ENCODE measurements at regions not wholly inside any gene's neighbourhood (a gene's known extent, or its start where the extent isn't known, plus 50 kb on each side); places are given as distances from the start of the nearest gene placed in this dataset.

- DNase-seq (ENCODE audit: extremely low spot score in 2 of 2): no peak
- no peak overlapping the region for H3K4me3 ChIP-seq
- no peak for TF ChIP-seq POLR2AphosphoS5 (IDR thresholded peaks at IDR 0.05; ENCODE audit: insufficient read depth in 1 of 2, low read depth in 1 of 2)
- no peaks in the 10 kb centered on the region for H3K36me3 ChIP-seq
- H3K9me3 ChIP-seq: no peaks in the 10 kb centered on the region
- intact Hi-C loops (cut with DNase I): no loop called here
- no peaks in the 10 kb centered on the region for H3K4me1 ChIP-seq
- no peak overlapping the region for H3K27ac ChIP-seq
- no peaks in the 10 kb centered on the region for H3K27me3 ChIP-seq
Measured at GRCh38 chrX:51437521-51437920, 58.9 kb downstream of the NUDT11 start.

- H3K9me3 ChIP-seq: no peaks in the 10 kb centered on the region
- intact Hi-C loops (cut with DNase I): no loop called here
Measured at GRCh38 chrX:51435101-51435500, 61.3 kb downstream of the NUDT11 start.

GRCh38 chrX:51421972-51422597, 74.3 kb downstream of the NUDT11 start:
- H3K27me3 ChIP-seq: no peaks in the 10 kb centered on the region
- H3K27ac ChIP-seq: no peak overlapping the region
- no peak overlapping the region for H3K4me3 ChIP-seq
- intact Hi-C loops (cut with DNase I): no loop called here
- DNase-seq (ENCODE audit: extremely low spot score in 2 of 2): no peak
- TF ChIP-seq CTCF (IDR thresholded peaks at IDR 0.05) (no peak), POLR2A (IDR thresholded peaks at IDR 0.05) (no peak), POLR2AphosphoS5 (IDR thresholded peaks at IDR 0.05; ENCODE audit: insufficient read depth in 1 of 2, low read depth in 1 of 2) (no peak)
- H3K4me1 ChIP-seq: no peaks in the 10 kb centered on the region
- H3K9me3 ChIP-seq: no peaks in the 10 kb centered on the region
- H3K36me3 ChIP-seq: no peaks in the 10 kb centered on the region

More at GRCh38 chrX:51435101-51435500, 61.3 kb downstream of the NUDT11 start:
- Histone ChIP-seq H3K27ac (no peak overlapping the region), H3K4me3 (no peak overlapping the region), H3K4me1 (no peaks in the 10 kb centered on the region), H3K27me3 (no peaks in the 10 kb centered on the region), H3K36me3 (no peaks in the 10 kb centered on the region)
- TF ChIP-seq POLR2A (IDR thresholded peaks at IDR 0.05) (no peak), POLR2AphosphoS5 (IDR thresholded peaks at IDR 0.05; ENCODE audit: insufficient read depth in 1 of 2, low read depth in 1 of 2) (no peak), CTCF (IDR thresholded peaks at IDR 0.05) (no peak)
- DNase-seq (ENCODE audit: extremely low spot score in 2 of 2): no peak

GRCh38 chrX:51420610-51421009, 75.8 kb downstream of the NUDT11 start:
- no peak for DNase-seq (ENCODE audit: extremely low spot score in 2 of 2)
- intact Hi-C loops (cut with DNase I): no loop called here
- no peak overlapping the region for H3K27ac ChIP-seq

GRCh38 chrX:51408462-51408861, 75.8 kb downstream of the NUDT10 start:
- H3K36me3 ChIP-seq: no peaks in the 10 kb centered on the region
- no peak overlapping the region for H3K27ac ChIP-seq
- no peaks in the 10 kb centered on the region for H3K4me1 ChIP-seq
- no peak overlapping the region for H3K4me3 ChIP-seq
- no peaks in the 10 kb centered on the region for H3K27me3 ChIP-seq
- DNase-seq (ENCODE audit: extremely low spot score in 2 of 2): no peak
- intact Hi-C loops (cut with DNase I): no loop called here
- H3K9me3 ChIP-seq: no peaks in the 10 kb centered on the region
- TF ChIP-seq CTCF (IDR thresholded peaks at IDR 0.05) (no peak), POLR2A (IDR thresholded peaks at IDR 0.05) (no peak), POLR2AphosphoS5 (IDR thresholded peaks at IDR 0.05; ENCODE audit: insufficient read depth in 1 of 2, low read depth in 1 of 2) (no peak)

More at GRCh38 chrX:51420610-51421009, 75.8 kb downstream of the NUDT11 start:
- Histone ChIP-seq H3K36me3 (no peaks in the 10 kb centered on the region), H3K9me3 (no peaks in the 10 kb centered on the region), H3K4me3 (no peak overlapping the region), H3K27me3 (no peaks in the 10 kb centered on the region), H3K4me1 (no peaks in the 10 kb centered on the region)
- TF ChIP-seq POLR2A (IDR thresholded peaks at IDR 0.05): no peak
- TF ChIP-seq CTCF (IDR thresholded peaks at IDR 0.05): peak in 2 of 3 experiments; percentile 44 to 52

Measured in vagina (tissue), 2 donors.